ENCODE measurements at regions not wholly inside any gene's neighbourhood (a gene's known extent, or its start where the extent isn't known, plus 50 kb on each side); places are given as distances from the start of the nearest gene placed in this dataset.

DNA sequence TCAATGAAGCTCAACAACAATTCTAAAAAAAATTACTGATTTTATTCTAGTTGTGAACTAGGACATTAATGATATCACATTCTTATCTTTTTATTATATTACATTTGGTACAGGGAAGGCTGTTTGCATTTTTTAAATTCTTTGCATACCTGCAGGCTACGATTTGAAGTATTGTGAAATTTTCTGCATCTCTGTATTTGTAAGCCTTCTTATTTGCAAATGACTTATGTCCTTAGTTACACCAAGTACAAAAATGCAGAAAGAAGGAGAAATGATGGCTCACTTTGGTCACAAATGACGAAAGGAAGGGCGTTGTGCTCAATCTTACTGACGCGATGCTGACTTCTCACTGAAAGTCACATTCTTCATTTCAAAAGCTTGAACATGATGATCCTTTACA lies 227.5 kb upstream of the SOX11 start:
- DNase-seq (ENCODE audit: low read depth): no peak
- no peak overlapping the region for H3K4me3 ChIP-seq (ENCODE audit: control insufficient read depth, low read depth, low read length)
- TF ChIP-seq, protein P1, sequence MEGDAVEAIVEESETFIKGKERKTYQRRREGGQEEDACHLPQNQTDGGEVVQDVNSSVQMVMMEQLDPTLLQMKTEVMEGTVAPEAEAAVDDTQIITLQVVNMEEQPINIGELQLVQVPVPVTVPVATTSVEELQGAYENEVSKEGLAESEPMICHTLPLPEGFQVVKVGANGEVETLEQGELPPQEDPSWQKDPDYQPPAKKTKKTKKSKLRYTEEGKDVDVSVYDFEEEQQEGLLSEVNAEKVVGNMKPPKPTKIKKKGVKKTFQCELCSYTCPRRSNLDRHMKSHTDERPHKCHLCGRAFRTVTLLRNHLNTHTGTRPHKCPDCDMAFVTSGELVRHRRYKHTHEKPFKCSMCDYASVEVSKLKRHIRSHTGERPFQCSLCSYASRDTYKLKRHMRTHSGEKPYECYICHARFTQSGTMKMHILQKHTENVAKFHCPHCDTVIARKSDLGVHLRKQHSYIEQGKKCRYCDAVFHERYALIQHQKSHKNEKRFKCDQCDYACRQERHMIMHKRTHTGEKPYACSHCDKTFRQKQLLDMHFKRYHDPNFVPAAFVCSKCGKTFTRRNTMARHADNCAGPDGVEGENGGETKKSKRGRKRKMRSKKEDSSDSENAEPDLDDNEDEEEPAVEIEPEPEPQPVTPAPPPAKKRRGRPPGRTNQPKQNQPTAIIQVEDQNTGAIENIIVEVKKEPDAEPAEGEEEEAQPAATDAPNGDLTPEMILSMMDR (conservative IDR thresholded peaks at IDR 0.05; ENCODE audit: control insufficient read depth, insufficient read depth, low read depth, low read length): no peak

- no peak overlapping the region for H3K4me3 ChIP-seq (ENCODE audit: control insufficient read depth, low read depth, low read length)
- no peak for DNase-seq (ENCODE audit: low read depth)
- TF ChIP-seq, protein P1 (conservative IDR thresholded peaks at IDR 0.05; ENCODE audit: control insufficient read depth, insufficient read depth, low read depth, low read length): no peak
Measured at GRCh38 chr2:5465859-5466258, 226.3 kb upstream of the SOX11 start.

GRCh38 chr2:5467178-5467905 lies 224.8 kb upstream of the SOX11 start:
- DNase-seq (ENCODE audit: low read depth): no peak
- no peak overlapping the region for H3K4me3 ChIP-seq (ENCODE audit: control insufficient read depth, low read depth, low read length)
- TF ChIP-seq, protein P1 (conservative IDR thresholded peaks at IDR 0.05; ENCODE audit: control insufficient read depth, insufficient read depth, low read depth, low read length): no peak

- DNase-seq (ENCODE audit: low read depth): no peak
- TF ChIP-seq, protein P1 (conservative IDR thresholded peaks at IDR 0.05; ENCODE audit: control insufficient read depth, insufficient read depth, low read depth, low read length): no peak
- no peak overlapping the region for H3K4me3 ChIP-seq (ENCODE audit: control insufficient read depth, low read depth, low read length)
Measured at GRCh38 chr2:5472673-5473072, 219.5 kb upstream of the SOX11 start.

DNA sequence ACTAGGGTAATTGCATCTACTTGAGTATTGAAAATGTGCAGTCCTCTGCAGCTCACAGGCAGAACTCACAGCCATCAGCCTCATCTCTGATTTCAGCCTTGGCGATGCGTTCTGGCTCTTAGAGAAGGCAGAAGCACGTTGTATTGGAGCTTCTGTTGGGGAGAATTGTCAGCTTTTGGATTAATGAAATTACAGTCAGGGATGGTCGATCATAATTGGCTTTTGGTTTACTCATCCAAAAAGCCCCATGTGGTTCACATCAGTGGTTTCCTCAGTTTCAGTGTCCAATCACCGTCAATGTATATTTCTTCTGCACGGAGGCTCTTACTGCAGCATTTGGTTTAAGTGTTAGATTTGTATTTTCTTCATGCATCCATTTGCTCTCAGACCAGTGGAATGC lies 218.5 kb upstream of the SOX11 start:
- no peak overlapping the region for H3K4me3 ChIP-seq (ENCODE audit: control insufficient read depth, low read depth, low read length)
- TF ChIP-seq, protein P1 (conservative IDR thresholded peaks at IDR 0.05; ENCODE audit: control insufficient read depth, insufficient read depth, low read depth, low read length): no peak
- no peak for DNase-seq (ENCODE audit: low read depth)

GRCh38 chr2:5474716-5475115 lies 217.5 kb upstream of the SOX11 start:
- TF ChIP-seq, protein P1 (conservative IDR thresholded peaks at IDR 0.05; ENCODE audit: control insufficient read depth, insufficient read depth, low read depth, low read length): no peak
- no peak overlapping the region for H3K4me3 ChIP-seq (ENCODE audit: control insufficient read depth, low read depth, low read length)
- DNase-seq (ENCODE audit: low read depth): no peak
